ENCODE measurements at regions not wholly inside any gene's neighbourhood (a gene's known extent, or its start where the extent isn't known, plus 50 kb on each side); places are given as distances from the start of the nearest gene placed in this dataset.
"Not testable (repeated sequence)": the region's sequence is repeated elsewhere in the genome, so short reads cannot be mapped to it uniquely, and the experiment has no call there.

DNA sequence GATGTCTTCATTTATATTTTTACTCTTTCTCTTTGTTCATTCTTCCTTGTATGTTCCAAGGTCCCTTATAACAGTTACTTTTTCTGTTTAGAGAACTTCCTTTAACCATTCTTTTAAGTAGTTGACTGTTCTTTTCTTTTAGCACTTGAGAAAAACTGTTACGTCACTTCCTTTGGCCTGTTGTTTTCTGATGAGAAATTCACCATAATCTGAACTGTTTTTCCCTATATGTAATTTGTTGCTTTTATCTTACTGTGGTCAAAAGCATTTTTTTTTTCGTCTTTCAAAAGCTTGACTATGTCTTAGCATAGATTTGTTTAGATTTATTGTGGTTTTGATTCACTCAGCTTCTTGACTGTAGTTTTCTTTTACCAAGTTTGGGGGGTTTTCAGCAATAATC, 1660.3 kb upstream of the PCDH10 start:
- Histone ChIP-seq H3K27me3 (ENCODE audit: control insufficient read depth in 1 of 2, insufficient read depth in 2 of 2, low read length in 2 of 2) (no peaks in the 10 kb centered on the region), H3K4me1 (ENCODE audit: insufficient read depth, low read length) (no peaks in the 10 kb centered on the region), H3K36me3 (ENCODE audit: insufficient read depth, low read length) (no peaks in the 10 kb centered on the region), H3K27ac (ENCODE audit: low read depth in 1 of 2, low read length in 2 of 2) (no peak overlapping the region), H3K9me3 (ENCODE audit: control insufficient read depth in 1 of 2, insufficient read depth in 1 of 2, low read length in 2 of 2) (no peaks in the 10 kb centered on the region), H3K4me3 (ENCODE audit: low read length) (no peak overlapping the region)
- Mint-ChIP-seq H3K9me3 (peaks cover 5% of the 10 kb centered on the region), H3K27me3 (no peaks in the 10 kb centered on the region), H3K4me1 (ENCODE audit: low read depth) (no peaks in the 10 kb centered on the region), H3K36me3 (ENCODE audit: low read depth) (no peaks in the 10 kb centered on the region), H3K4me3 (no peak overlapping the region), H3K27ac (no peak overlapping the region)
- ChIA-PET CTCF (no interaction called here), POLR2A (no interaction called here)
- no peak for DNase-seq
- TF ChIP-seq, protein P1, sequence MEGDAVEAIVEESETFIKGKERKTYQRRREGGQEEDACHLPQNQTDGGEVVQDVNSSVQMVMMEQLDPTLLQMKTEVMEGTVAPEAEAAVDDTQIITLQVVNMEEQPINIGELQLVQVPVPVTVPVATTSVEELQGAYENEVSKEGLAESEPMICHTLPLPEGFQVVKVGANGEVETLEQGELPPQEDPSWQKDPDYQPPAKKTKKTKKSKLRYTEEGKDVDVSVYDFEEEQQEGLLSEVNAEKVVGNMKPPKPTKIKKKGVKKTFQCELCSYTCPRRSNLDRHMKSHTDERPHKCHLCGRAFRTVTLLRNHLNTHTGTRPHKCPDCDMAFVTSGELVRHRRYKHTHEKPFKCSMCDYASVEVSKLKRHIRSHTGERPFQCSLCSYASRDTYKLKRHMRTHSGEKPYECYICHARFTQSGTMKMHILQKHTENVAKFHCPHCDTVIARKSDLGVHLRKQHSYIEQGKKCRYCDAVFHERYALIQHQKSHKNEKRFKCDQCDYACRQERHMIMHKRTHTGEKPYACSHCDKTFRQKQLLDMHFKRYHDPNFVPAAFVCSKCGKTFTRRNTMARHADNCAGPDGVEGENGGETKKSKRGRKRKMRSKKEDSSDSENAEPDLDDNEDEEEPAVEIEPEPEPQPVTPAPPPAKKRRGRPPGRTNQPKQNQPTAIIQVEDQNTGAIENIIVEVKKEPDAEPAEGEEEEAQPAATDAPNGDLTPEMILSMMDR (IDR thresholded peaks at IDR 0.05), result no peak
- no peak for ATAC-seq (ENCODE audit: poor library complexity)
- intact Hi-C loops (cut with DNase I, micrococcal nuclease), result no loop called here

DNA sequence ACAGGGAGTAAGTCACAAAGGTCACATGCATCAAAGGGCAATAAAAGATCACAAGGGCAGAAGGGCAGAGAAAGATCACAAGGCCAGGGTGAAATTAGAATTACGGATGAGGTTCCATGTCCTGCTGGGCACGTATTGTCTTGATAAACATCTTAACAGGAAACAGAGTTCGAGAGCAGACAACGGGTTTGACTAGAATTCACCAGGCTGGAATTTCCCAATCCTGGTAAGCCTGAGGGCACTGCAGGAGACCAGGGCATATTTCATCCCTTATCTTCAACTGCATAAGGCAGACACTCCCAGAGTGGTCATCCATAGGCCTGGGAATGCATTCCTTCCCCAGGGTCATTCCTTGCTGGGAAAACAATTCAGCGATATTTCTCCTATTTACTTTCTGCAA, 1652.9 kb upstream of the PCDH10 start:
- H3K4me1 Mint-ChIP-seq (ENCODE audit: low read depth); H3K9me3 Mint-ChIP-seq; H3K4me3 ChIP-seq (ENCODE audit: low read length); H3K36me3 Mint-ChIP-seq (ENCODE audit: low read depth); H3K4me3 Mint-ChIP-seq; H3K27me3 ChIP-seq (ENCODE audit: control insufficient read depth in 1 of 2, insufficient read depth in 2 of 2, low read length in 2 of 2); CTCF ChIA-PET; H3K27ac ChIP-seq (ENCODE audit: low read depth in 1 of 2, low read length in 2 of 2); POLR2A ChIA-PET; H3K27ac Mint-ChIP-seq; H3K4me1 ChIP-seq (ENCODE audit: insufficient read depth, low read length); DNase-seq; ATAC-seq (ENCODE audit: poor library complexity); H3K36me3 ChIP-seq (ENCODE audit: insufficient read depth, low read length); H3K27me3 Mint-ChIP-seq; intact Hi-C loops (cut with DNase I, micrococcal nuclease): not testable (repeated sequence)
- H3K9me3 ChIP-seq (ENCODE audit: control insufficient read depth in 1 of 2, insufficient read depth in 1 of 2, low read length in 2 of 2), result peaks cover 0 to 14% of the 10 kb centered on the region in 2 experiments

DNA sequence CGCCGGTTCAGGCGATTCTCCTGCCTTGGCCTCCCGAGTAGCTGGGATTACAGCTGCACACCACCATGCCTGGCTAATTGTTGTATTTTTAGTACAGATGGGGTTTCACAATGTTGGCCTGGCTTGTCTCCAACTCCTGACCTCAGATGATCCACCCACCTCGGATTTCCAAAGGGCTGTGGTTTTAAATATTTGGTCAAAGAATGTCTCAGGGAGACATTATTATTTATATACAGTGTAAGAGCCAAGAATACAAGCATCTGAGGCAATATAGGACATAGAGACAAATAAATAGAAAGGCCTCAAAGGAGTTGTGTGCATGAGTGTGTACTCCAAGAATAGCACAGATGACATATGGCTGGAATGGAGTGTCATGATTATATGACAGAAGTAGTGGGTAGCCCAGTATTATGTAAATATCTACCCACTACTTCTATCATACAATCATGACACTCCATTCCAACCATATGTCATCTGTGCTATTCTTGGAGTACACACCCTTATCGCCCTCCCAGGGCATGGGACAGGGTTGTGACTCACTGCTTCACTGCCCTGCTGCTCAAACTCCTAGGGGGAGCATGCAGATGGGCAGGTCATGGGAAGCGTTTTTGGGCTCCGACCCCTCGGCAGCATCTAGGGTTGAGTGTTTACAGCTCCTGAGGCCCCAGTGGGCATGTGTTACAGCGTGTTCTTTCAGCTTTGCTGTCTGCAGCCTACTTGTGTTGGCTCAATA, 1649.8 kb upstream of the PCDH10 start:
- DNase-seq, result no peak
- Mint-ChIP-seq H3K4me1 (ENCODE audit: low read depth) (no peaks in the 10 kb centered on the region), H3K36me3 (ENCODE audit: low read depth) (no peaks in the 10 kb centered on the region), H3K4me3 (no peak overlapping the region), H3K27me3 (no peaks in the 10 kb centered on the region), H3K27ac (no peak overlapping the region), H3K9me3 (peaks cover 4% of the 10 kb centered on the region)
- TF ChIP-seq, protein P1 (IDR thresholded peaks at IDR 0.05), result no peak
- no peaks in the 10 kb centered on the region for H3K4me1 ChIP-seq (ENCODE audit: insufficient read depth, low read length)
- ChIA-PET POLR2A (no interaction called here), CTCF (no interaction called here)
- ATAC-seq (ENCODE audit: poor library complexity), result no peak
- H3K4me3 ChIP-seq (ENCODE audit: low read length), result no peak overlapping the region
- no peak overlapping the region for H3K27ac ChIP-seq (ENCODE audit: low read depth in 1 of 2, low read length in 2 of 2)
- H3K27me3 ChIP-seq (ENCODE audit: control insufficient read depth in 1 of 2, insufficient read depth in 2 of 2, low read length in 2 of 2), result no peaks in the 10 kb centered on the region
- intact Hi-C loops (cut with DNase I, micrococcal nuclease), result no loop called here
- H3K36me3 ChIP-seq (ENCODE audit: insufficient read depth, low read length), result no peaks in the 10 kb centered on the region
- peaks cover 0 to 14% of the 10 kb centered on the region in 2 experiments for H3K9me3 ChIP-seq (ENCODE audit: control insufficient read depth in 1 of 2, insufficient read depth in 1 of 2, low read length in 2 of 2)

DNA sequence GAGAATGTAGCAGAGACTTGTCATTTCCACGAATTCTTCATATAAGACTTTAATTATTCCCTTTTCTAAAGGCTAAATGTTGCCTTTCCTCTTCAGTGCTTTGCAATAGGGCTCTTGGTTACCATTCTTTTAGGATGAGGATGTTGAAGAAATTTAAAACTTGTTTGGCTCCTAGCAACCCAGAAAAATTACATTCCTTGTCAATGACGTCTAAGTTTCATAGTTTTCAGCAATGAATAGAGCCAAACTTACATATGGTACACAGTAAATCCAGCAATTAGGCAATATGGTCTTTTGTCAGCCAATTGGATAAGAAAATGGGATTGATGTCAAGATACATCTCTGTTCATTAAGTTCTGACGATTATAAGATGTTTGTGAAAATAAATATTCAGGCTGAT, 1639.6 kb upstream of the PCDH10 start:
- ChIA-PET POLR2A (no interaction called here), CTCF (no interaction called here)
- Mint-ChIP-seq H3K4me3 (no peak overlapping the region), H3K36me3 (ENCODE audit: low read depth) (no peaks in the 10 kb centered on the region), H3K27ac (no peak overlapping the region), H3K4me1 (ENCODE audit: low read depth) (no peaks in the 10 kb centered on the region), H3K9me3 (no peaks in the 10 kb centered on the region), H3K27me3 (no peaks in the 10 kb centered on the region)
- Histone ChIP-seq H3K9me3 (ENCODE audit: control insufficient read depth in 1 of 2, insufficient read depth in 1 of 2, low read length in 2 of 2) (no peaks in the 10 kb centered on the region), H3K27me3 (ENCODE audit: control insufficient read depth in 1 of 2, insufficient read depth in 2 of 2, low read length in 2 of 2) (no peaks in the 10 kb centered on the region), H3K27ac (ENCODE audit: low read depth in 1 of 2, low read length in 2 of 2) (no peak overlapping the region), H3K4me1 (ENCODE audit: insufficient read depth, low read length) (no peaks in the 10 kb centered on the region), H3K4me3 (ENCODE audit: low read length) (no peak overlapping the region), H3K36me3 (ENCODE audit: insufficient read depth, low read length) (no peaks in the 10 kb centered on the region)
- ATAC-seq (ENCODE audit: poor library complexity), result no peak
- TF ChIP-seq, protein P1 (IDR thresholded peaks at IDR 0.05), result no peak
- intact Hi-C loops (cut with DNase I, micrococcal nuclease), result no loop called here
- no peak for DNase-seq

Data from CD4-positive, alpha-beta T cell (primary cell).